Neural cell (in vitro differentiated cells): ENCODE measurements at regions not wholly inside any gene's neighbourhood (a gene's known extent, or its start where the extent isn't known, plus 50 kb on each side); places are given as distances from the start of the nearest gene placed in this dataset.

Source experiments
- EP300 ChIP-seq: fragments of 450-650 bp; conservative IDR thresholded peaks from 2 replicates; pipeline ENCODE4 v1.6.1; 2014; ENCODE audit warnings: antibody characterized with exemption, mild to moderate bottlenecking, moderate library complexity; ENCODE audit not compliant: poor library complexity, severe bottlenecking
- EZH2 ChIP-seq: fragments of 200-600, 300-800 bp; shearing (Covaris generic), sonication (generic); IDR thresholded peaks from 2 replicates; pipeline ENCODE4 v1.6.1; 2014; ENCODE audit warnings: antibody characterized with exemption, low read length, borderline replicate concordance, mild to moderate bottlenecking; ENCODE audit not compliant: insufficient read depth, poor library complexity, severe bottlenecking
- POLR2AphosphoS5 ChIP-seq: IDR thresholded peaks from 2 replicates; pipeline ENCODE4 v1.6.1; 2012
- RAD21 ChIP-seq: fragments of 450-650 bp; conservative IDR thresholded peaks from 2 replicates; pipeline ENCODE4 v1.6.1; 2014; ENCODE audit warnings: antibody characterized with exemption, mild to moderate bottlenecking, moderate library complexity
- TAF1 ChIP-seq: IDR thresholded peaks from 2 replicates; pipeline ENCODE4 v1.6.1; 2012; ENCODE audit warnings: low read depth
- TF ChIP-seq, protein P1 (sequence below): fragments of 450-650 bp; IDR thresholded peaks from 2 replicates; pipeline ENCODE4 v1.5.1; 2014; ENCODE audit warnings: antibody characterized with exemption, mild to moderate bottlenecking, moderate library complexity; ENCODE audit not compliant: poor library complexity, severe bottlenecking
- TF ChIP-seq, protein P2 (sequence below): IDR thresholded peaks from 2 replicates; pipeline ENCODE4 v1.6.1; 2012; ENCODE audit warnings: borderline replicate concordance

GRCh38 chr19:30209617-30210600 lies 162.3 kb upstream of the ZNF536 start:
- TF ChIP-seq, protein P1, sequence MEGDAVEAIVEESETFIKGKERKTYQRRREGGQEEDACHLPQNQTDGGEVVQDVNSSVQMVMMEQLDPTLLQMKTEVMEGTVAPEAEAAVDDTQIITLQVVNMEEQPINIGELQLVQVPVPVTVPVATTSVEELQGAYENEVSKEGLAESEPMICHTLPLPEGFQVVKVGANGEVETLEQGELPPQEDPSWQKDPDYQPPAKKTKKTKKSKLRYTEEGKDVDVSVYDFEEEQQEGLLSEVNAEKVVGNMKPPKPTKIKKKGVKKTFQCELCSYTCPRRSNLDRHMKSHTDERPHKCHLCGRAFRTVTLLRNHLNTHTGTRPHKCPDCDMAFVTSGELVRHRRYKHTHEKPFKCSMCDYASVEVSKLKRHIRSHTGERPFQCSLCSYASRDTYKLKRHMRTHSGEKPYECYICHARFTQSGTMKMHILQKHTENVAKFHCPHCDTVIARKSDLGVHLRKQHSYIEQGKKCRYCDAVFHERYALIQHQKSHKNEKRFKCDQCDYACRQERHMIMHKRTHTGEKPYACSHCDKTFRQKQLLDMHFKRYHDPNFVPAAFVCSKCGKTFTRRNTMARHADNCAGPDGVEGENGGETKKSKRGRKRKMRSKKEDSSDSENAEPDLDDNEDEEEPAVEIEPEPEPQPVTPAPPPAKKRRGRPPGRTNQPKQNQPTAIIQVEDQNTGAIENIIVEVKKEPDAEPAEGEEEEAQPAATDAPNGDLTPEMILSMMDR: no peak
- no peak for TF ChIP-seq EP300
- no peak for TF ChIP-seq RAD21
- no peak for TF ChIP-seq EZH2
- TF ChIP-seq TAF1: no peak
- TF ChIP-seq, protein P2, sequence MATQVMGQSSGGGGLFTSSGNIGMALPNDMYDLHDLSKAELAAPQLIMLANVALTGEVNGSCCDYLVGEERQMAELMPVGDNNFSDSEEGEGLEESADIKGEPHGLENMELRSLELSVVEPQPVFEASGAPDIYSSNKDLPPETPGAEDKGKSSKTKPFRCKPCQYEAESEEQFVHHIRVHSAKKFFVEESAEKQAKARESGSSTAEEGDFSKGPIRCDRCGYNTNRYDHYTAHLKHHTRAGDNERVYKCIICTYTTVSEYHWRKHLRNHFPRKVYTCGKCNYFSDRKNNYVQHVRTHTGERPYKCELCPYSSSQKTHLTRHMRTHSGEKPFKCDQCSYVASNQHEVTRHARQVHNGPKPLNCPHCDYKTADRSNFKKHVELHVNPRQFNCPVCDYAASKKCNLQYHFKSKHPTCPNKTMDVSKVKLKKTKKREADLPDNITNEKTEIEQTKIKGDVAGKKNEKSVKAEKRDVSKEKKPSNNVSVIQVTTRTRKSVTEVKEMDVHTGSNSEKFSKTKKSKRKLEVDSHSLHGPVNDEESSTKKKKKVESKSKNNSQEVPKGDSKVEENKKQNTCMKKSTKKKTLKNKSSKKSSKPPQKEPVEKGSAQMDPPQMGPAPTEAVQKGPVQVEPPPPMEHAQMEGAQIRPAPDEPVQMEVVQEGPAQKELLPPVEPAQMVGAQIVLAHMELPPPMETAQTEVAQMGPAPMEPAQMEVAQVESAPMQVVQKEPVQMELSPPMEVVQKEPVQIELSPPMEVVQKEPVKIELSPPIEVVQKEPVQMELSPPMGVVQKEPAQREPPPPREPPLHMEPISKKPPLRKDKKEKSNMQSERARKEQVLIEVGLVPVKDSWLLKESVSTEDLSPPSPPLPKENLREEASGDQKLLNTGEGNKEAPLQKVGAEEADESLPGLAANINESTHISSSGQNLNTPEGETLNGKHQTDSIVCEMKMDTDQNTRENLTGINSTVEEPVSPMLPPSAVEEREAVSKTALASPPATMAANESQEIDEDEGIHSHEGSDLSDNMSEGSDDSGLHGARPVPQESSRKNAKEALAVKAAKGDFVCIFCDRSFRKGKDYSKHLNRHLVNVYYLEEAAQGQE: no peak
- no peak for TF ChIP-seq POLR2AphosphoS5
